Choroid plexus epithelial cell (primary cell): ENCODE measurements at regions not wholly inside any gene's neighbourhood (a gene's known extent, or its start where the extent isn't known, plus 50 kb on each side); places are given as distances from the start of the nearest gene placed in this dataset.
"Not testable (repeated sequence)": the region's sequence is repeated elsewhere in the genome, so short reads cannot be mapped to it uniquely, and the experiment has no call there.

ENCODE experiments used
- DNase-seq: peaks from one replicate; pipeline ENCODE4 v3.0.0-alpha.2; 2010; ENCODE audit warnings: low read depth
- H3K4me3 ChIP-seq: 2 replicates; pipeline ENCODE4 v1.5.1; 2011; ENCODE audit warnings: low read depth, mild to moderate bottlenecking, control low read depth, low read length, moderate library complexity
- TF ChIP-seq, protein P1 (sequence below): conservative IDR thresholded peaks from 2 replicates; pipeline ENCODE4 v1.5.1; 2011; ENCODE audit warnings: low read depth, mild to moderate bottlenecking, control low read depth, inconsistent platforms, low read length, moderate library complexity

DNA sequence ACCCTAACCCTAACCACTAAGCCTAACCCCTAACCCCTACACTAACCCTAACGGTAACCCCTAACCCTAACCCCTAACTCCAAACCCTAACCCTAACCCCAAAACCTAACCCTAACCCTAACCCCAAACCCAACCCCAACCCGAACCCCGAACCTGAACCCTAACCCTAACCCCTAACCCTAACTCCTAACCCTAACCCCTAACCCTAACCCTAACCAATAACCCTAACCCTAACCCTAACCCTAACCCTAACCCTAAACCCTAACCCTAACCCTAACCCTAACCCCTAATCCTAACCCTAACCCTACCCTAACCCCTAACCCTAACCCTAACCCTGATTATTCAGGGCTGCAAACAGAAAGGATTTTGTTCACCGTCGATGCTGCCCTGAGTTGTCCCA is 144.6 kb upstream of the DUSP22 start:
- DNase-seq, H3K4me3 ChIP-seq: not testable (repeated sequence)

DNA sequence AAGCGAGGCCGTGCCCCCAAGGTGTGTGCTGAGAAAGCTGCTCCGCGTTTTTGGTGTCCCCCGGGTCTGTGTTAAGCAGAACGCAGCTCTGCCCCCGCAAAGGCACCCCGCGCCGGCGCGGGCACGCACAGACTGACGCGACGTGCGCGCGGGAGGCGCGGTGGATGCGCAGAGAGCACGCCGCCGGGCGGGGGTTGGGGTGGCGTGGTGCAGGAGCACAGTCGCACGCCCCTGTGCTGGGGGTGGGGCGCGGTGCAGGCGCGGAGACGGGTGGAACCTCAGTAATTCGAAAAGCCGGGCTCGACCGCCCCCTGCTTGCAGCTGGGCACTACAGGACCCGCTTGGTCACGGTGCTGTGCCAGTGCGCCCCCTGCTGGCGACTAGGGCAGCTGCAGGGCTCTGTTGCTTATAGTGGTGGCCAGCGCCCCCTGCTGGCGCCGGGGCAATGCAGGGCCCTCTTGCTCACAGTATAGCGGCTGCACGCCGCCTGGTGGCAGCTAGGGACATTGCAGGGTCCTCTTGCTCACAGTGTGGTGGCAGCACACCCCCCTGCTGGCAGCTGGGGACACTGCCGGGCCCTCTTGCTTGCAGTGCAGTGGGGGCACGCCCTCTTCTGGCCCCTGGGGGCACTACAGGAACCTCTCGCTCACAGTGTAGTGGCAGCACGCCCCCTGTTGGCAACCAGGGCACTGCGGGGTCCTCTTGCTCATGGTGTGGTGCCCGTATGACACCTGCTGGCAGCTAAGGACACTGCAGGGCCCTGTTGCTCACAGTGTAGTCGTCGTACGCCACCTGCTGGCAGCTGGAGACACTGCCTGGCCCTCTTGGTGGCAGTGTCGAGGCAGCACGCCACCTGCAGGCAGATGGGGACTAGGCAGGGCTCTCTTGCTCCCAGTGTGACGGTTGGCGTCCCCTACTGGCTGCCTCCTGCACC is 144.0 kb upstream of the DUSP22 start:
- DNase-seq = peak; percentile 69
- H3K4me3 ChIP-seq = not testable (repeated sequence)
- TF ChIP-seq, protein P1, sequence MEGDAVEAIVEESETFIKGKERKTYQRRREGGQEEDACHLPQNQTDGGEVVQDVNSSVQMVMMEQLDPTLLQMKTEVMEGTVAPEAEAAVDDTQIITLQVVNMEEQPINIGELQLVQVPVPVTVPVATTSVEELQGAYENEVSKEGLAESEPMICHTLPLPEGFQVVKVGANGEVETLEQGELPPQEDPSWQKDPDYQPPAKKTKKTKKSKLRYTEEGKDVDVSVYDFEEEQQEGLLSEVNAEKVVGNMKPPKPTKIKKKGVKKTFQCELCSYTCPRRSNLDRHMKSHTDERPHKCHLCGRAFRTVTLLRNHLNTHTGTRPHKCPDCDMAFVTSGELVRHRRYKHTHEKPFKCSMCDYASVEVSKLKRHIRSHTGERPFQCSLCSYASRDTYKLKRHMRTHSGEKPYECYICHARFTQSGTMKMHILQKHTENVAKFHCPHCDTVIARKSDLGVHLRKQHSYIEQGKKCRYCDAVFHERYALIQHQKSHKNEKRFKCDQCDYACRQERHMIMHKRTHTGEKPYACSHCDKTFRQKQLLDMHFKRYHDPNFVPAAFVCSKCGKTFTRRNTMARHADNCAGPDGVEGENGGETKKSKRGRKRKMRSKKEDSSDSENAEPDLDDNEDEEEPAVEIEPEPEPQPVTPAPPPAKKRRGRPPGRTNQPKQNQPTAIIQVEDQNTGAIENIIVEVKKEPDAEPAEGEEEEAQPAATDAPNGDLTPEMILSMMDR = peak; percentile 50

DNA sequence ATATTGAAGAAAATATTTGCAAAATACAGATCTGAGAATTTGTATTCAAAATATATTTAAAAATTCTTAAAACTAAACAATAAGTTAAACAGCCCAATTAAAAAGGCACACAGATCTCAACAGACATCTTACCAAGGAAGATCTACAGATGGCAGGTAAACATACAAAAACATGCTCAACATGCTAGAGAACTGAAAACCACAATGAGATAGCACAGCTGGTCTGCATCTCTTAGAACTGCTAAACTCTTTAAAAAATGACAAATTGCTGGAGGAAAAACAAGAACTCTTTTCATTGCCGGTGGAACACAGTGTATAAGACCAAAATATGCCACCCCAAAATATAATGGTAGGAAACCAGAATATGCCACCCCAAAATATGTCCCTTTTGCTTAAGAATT is 142.1 kb upstream of the DUSP22 start:
- not testable (repeated sequence) for DNase-seq, H3K4me3 ChIP-seq

DNA sequence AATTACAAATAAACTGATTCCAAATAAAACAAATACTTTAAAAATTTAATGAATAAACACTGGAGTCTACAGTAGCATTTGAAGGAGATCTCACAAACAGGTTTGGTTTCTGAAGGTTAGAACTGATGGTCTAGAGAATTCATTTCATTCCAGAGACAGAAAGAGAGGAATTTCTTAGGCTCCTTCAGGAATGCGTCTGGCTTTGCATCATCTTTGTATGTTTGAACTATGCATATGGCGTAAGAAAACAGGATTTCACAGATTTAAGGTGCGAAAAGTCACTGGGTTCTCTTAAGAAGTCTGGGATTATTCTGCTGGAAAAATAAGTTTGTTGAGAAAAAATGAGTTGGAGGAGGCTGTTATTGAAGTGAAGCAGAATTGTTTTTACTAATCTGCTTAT is 139.9 kb upstream of the DUSP22 start:
- peak; percentile 28 for DNase-seq
- H3K4me3 ChIP-seq = not testable (repeated sequence)

DNA sequence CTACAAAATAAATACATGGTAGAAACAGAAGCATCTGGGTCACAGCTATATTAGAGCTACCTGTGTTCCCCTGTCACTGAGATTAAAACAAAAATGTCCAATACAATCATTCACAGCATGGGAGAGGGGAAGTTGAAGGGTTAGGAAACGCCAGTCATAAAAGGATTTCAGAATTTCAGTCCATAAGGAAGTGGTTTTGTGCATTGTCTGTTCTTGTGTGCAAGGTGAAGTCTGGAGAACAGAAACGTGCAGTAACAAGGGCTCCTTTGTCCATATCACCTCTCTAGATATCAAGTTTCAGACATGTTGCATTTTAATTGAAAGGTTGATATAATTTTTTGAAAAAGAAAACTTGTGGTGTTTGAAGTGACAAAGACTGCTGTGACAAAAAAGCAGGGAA is 139.3 kb upstream of the DUSP22 start:
- not testable (repeated sequence) for H3K4me3 ChIP-seq, DNase-seq

DNA sequence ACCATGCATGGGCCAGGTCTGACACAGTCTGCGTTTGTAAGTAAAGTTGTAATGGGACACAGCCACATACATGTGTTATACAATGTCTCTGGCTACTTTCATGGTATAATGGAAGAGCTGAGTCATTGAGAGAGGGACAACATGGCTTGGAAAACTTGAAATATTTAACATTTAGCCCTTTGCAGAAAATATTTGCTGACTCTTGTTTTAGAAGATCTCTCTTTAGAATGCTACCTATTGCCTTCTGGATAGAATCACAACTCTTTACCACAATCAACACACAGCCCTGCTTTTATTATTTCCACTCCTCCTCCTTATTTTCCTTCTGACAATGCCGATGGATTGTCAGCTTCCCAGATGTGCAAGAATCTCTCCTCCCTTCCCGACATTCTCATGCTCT is 138.4 kb upstream of the DUSP22 start:
- not testable (repeated sequence) for DNase-seq, H3K4me3 ChIP-seq

DNA sequence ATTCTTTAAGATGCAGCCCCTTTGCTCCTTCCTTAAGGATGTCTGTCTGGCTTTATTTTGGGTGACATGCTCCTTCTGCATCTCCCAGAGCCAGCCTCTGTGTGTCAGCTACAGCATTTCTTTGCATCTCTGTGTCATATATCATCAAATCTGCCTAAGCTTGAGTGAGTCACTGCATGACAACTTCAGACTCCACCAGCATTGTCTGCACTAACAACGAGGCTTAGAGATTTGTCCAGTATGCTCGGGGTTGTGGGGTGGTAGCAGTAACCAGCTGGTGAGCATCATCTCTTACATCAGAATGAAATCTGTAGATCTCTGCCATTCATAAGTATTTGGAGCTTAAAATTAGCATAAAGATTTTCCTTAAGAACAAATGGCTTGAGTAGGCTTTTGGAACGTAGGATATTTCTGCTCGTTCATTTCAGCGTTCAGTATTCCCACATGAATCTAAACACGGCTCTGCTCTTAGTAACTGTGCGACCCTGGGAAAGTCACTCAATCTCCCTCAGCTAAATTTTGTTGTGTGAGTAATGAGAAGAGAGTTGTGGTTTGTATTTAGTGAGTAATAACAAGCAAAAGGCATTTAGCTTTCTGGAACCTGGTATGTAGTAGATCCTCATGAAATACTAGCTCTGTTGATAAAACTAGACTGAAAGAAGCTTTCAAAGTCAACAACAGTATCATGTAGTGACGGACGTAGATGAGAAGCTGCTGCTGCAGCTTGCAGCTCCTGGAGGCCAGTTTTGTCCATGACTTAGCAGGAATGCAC is 137.8 kb upstream of the DUSP22 start:
- H3K4me3 ChIP-seq = not testable (repeated sequence)
- DNase-seq = peak; percentile 39

DNA sequence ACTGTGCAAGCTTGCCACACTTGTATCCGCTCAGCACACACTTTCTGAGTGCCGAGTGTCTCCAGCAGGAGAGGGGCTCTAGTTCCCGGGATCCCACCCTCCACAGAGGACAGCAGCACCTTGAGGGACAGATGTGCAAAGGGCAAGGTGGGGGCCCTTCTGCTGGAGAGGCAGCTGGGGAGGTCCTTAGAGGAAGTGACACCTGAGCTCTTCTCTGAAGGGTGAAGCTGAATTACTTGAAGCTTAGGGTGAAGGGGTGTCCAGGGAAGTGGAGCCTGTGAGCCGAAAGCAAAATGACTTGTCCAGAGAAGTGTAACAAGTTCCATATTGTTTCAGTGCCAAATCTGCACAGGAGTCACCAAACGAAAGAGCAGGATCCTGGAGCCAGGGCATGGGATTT is 136.3 kb upstream of the DUSP22 start:
- no peak overlapping the region for H3K4me3 ChIP-seq
- no peak for DNase-seq
- TF ChIP-seq, protein P1 = no peak

DNA sequence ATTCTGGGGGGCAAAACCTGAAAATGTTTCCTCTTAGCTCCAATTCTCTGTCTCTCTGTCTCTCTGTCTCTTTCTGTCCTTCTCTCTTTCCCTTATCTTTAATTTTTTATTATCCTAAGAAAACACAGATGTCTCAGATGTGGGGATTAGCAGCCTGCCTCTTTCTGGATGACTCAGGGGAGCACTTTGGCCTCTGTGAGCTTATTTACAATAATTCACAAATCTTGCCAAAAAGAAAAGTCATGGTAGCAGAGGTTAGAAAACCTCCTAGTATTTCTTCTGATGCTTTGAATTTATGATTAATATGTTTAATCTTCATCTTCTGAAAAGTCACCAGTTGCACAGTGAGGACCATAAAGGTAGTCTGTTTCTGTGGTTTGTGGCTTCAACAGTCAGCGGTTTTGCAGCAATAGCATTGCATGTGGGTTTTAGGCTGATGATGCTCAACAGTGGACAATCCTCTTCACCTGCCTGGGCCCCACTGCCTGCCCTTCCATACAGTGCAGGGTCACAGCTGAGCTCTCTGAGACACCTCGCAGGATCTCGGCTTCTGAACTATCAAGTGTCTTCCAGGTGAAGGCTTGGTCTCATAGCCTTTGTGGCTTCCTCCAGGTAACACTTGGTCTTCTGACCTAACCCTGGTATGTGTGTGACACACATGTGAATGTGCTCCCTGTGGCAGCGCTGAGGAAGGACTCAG is 135.7 kb upstream of the DUSP22 start:
- DNase-seq = peak; percentile 12
- H3K4me3 ChIP-seq = not testable (repeated sequence)

DNA sequence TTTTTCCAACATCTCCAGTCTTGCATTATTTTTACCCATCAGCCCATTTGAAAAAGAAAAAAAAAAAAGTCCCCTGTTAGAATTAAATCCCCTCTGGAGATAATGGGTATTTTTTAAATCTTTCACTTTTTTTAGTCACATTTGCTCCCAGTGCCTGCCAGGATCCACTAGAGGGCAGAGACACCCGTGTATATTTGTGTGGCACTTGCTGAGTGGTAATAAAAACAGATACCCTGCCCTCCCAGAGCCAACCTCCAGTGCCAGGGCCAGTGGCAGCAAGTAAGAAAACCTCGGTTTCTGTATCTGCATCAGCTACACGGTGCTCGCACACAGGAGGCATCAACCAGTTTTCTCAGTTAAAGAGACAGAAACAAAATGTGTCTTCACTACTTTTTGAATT is 135.1 kb upstream of the DUSP22 start:
- not testable (repeated sequence) for H3K4me3 ChIP-seq
- TF ChIP-seq, protein P1 = peak; percentile 50
- DNase-seq = peak; percentile 11

DNA sequence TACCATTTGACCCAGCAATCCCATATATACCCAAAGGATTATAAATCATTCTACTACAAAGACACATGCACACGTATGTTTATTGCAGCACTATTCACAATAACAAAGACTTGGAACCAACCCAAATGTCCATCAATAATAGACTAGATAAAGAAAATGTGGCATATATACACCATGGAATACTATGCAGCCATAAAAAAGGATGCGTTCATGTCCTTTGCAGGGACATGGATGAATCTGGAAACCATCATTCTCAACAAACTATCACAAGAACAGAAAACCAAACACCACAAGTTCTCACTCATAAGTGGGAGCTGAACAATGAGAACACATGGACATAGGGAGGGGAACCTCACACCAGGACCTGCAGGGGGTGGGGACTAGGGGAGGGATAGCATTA is 130.6 kb upstream of the DUSP22 start:
- H3K4me3 ChIP-seq, DNase-seq: not testable (repeated sequence)
